ENCODE measurements at regions not wholly inside any gene's neighbourhood (a gene's known extent, or its start where the extent isn't known, plus 50 kb on each side); places are given as distances from the start of the nearest gene placed in this dataset.

- DNase-seq (ENCODE audit: extremely low spot score in 2 of 2) = no peak
- Histone ChIP-seq H3K27ac (no peak overlapping the region), H3K9me3 (no peaks in the 10 kb centered on the region), H3K27me3 (no peaks in the 10 kb centered on the region), H3K36me3 (no peaks in the 10 kb centered on the region), H3K4me3 (no peak overlapping the region), H3K4me1 (no peaks in the 10 kb centered on the region)
- intact Hi-C loops (cut with DNase I) = no loop called here
- TF ChIP-seq CTCF (IDR thresholded peaks at IDR 0.05) (no peak), POLR2A (IDR thresholded peaks at IDR 0.05) (no peak), POLR2AphosphoS5 (IDR thresholded peaks at IDR 0.05; ENCODE audit: insufficient read depth in 1 of 2, low read depth in 1 of 2) (no peak)
Observed at GRCh38 chr12:91505006-91505405, 322.4 kb upstream of the DCN start.

- no peaks in the 10 kb centered on the region for H3K4me1 ChIP-seq
- H3K4me3 ChIP-seq = no peak overlapping the region
- DNase-seq (ENCODE audit: extremely low spot score in 2 of 2) = no peak
- H3K9me3 ChIP-seq = no peaks in the 10 kb centered on the region
- H3K36me3 ChIP-seq = no peaks in the 10 kb centered on the region
- TF ChIP-seq CTCF (IDR thresholded peaks at IDR 0.05) (no peak), POLR2A (IDR thresholded peaks at IDR 0.05) (no peak), POLR2AphosphoS5 (IDR thresholded peaks at IDR 0.05; ENCODE audit: insufficient read depth in 1 of 2, low read depth in 1 of 2) (no peak)
- intact Hi-C loops (cut with DNase I) = no loop called here
- H3K27me3 ChIP-seq = no peaks in the 10 kb centered on the region
- H3K27ac ChIP-seq = no peak overlapping the region
Observed at GRCh38 chr12:91502208-91502607, 319.6 kb upstream of the DCN start.

- intact Hi-C loops (cut with DNase I) = no loop called here
- H3K27me3 ChIP-seq = no peaks in the 10 kb centered on the region
- TF ChIP-seq POLR2A (IDR thresholded peaks at IDR 0.05) = no peak
- TF ChIP-seq CTCF (IDR thresholded peaks at IDR 0.05) = no peak
- TF ChIP-seq POLR2AphosphoS5 (IDR thresholded peaks at IDR 0.05; ENCODE audit: insufficient read depth in 1 of 2, low read depth in 1 of 2) = no peak
- no peaks in the 10 kb centered on the region for H3K9me3 ChIP-seq
- DNase-seq (ENCODE audit: extremely low spot score in 2 of 2) = no peak
- no peaks in the 10 kb centered on the region for H3K4me1 ChIP-seq
- H3K27ac ChIP-seq = no peak overlapping the region
- no peak overlapping the region for H3K4me3 ChIP-seq
- no peaks in the 10 kb centered on the region for H3K36me3 ChIP-seq
Observed at GRCh38 chr12:91496337-91496736, 313.7 kb upstream of the DCN start.

- intact Hi-C loops (cut with DNase I) = no loop called here
Observed at GRCh38 chr12:91493308-91493707, 310.7 kb upstream of the DCN start.

GRCh38 chr12:91492648-91493047 is 310.0 kb upstream of the DCN start:
- H3K4me1 ChIP-seq = no peaks in the 10 kb centered on the region
- H3K27me3 ChIP-seq = no peaks in the 10 kb centered on the region
- DNase-seq (ENCODE audit: extremely low spot score in 2 of 2) = no peak
- H3K27ac ChIP-seq = no peak overlapping the region
- H3K4me3 ChIP-seq = no peak overlapping the region
- H3K9me3 ChIP-seq = no peaks in the 10 kb centered on the region
- intact Hi-C loops (cut with DNase I) = no loop called here
- no peaks in the 10 kb centered on the region for H3K36me3 ChIP-seq
- TF ChIP-seq CTCF (IDR thresholded peaks at IDR 0.05) (no peak), POLR2A (IDR thresholded peaks at IDR 0.05) (no peak), POLR2AphosphoS5 (IDR thresholded peaks at IDR 0.05; ENCODE audit: insufficient read depth in 1 of 2, low read depth in 1 of 2) (no peak)

More at GRCh38 chr12:91493308-91493707, 310.7 kb upstream of the DCN start:
- H3K4me3 ChIP-seq = no peak overlapping the region
- TF ChIP-seq POLR2AphosphoS5 (IDR thresholded peaks at IDR 0.05; ENCODE audit: insufficient read depth in 1 of 2, low read depth in 1 of 2) (no peak), POLR2A (IDR thresholded peaks at IDR 0.05) (no peak), CTCF (IDR thresholded peaks at IDR 0.05) (no peak)
- no peaks in the 10 kb centered on the region for H3K27me3 ChIP-seq
- no peak overlapping the region for H3K27ac ChIP-seq
- no peak for DNase-seq (ENCODE audit: extremely low spot score in 2 of 2)
- no peaks in the 10 kb centered on the region for H3K4me1 ChIP-seq
- H3K36me3 ChIP-seq = no peaks in the 10 kb centered on the region
- H3K9me3 ChIP-seq = no peaks in the 10 kb centered on the region
